ENCODE measurements at regions not wholly inside any gene's neighbourhood (a gene's known extent, or its start where the extent isn't known, plus 50 kb on each side); places are given as distances from the start of the nearest gene placed in this dataset.

DNA sequence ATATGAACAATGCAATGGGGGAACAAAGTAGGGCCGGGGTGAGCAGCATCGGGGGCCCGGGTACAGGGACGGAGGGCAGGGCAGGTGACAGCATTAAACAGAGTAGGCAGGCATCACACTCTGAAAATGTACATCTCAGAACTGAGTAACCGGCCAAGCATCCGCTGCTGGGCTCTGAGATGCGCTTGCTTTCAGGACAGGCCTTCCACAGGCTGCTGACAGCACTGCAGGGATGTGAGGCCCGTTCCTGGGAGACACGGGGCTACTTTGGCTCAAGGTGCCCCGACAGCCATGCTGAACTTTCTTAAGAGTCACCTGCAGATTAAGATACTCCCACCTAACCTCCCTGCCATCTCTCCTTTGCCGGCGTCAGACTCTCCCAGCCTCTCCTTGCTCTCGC lies 64.3 kb upstream of the FGFR2 start:
- DNase-seq (ENCODE audit: low spot score): no peak

- no peak for DNase-seq (ENCODE audit: low spot score)
Measured at GRCh38 chr10:121661451-121661851, 63.2 kb upstream of the FGFR2 start.

GRCh38 chr10:121659236-121659635 lies 61.0 kb upstream of the FGFR2 start:
- no peak for DNase-seq (ENCODE audit: low spot score)

- no peak for DNase-seq (ENCODE audit: low spot score)
Measured at GRCh38 chr10:121658611-121659010, 60.4 kb upstream of the FGFR2 start.

GRCh38 chr10:121658111-121658510 lies 59.9 kb upstream of the FGFR2 start:
- DNase-seq (ENCODE audit: low spot score): no peak

DNA sequence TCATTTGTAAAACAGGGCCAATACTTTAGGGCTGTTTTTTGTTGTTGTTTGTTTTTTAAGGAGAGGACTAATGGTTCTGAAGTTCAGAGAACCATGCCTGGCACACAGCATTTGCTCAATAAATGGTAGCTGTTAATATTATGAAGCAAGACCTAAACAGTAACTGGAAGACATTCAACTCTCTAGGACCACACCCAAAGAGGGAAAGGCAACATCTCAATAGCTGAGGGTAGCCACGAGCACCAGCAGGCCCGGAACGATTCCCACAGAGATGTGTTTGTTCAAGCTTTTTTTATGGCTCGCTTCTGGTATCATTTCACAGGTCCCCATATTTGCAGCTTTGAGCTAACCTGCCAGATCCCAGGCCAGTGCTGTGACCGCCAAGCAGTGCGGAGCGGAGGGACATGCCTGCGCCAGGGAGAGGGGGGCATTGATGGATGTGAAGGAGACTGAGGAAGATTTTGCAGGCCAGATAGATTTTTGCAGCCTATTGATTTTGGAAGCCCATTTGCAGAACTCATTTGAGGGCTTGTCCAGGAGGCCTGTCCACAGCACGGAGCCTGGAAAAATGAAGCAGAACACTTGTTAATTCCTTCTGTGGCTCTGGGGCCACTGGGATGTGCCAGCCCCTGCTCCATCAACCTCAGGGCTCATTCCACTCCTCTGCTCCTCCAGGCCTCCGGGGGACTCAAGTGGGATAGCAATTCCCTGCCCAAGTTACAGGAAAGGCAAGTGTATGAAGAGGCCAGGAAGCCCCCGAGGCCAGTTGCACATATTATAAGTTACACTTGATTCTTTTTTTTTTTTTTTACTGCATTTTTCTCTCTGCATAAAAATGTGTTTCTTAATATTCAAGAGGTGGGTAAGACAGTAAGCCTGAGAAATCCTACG lies 57.3 kb upstream of the FGFR2 start:
- no peak for DNase-seq (ENCODE audit: low spot score)

GRCh38 chr10:121654021-121654545 lies 55.8 kb upstream of the FGFR2 start:
- no peak for DNase-seq (ENCODE audit: low spot score)

- DNase-seq (ENCODE audit: low spot score): no peak
Measured at GRCh38 chr10:121653608-121654007, 55.4 kb upstream of the FGFR2 start.

DNA sequence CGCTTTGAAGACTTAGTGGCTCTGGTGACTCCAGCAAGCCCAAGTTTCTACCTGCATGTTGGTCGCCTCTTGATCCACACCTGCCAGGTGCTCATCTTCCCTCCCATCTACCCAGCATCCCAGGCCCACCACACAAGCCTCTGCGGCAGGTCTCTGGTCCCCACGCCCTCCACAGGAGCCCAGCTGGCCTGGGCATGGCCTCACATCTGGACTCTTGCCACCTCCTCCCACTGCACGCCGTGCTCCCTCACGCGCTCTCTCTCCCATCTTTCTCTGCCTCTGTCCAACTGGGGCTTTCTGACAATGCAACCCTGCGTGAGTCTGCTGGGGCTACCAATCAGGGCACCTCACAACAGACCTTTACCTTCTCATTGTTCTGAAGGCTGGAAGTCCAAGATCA lies 50.2 kb upstream of the FGFR2 start:
- DNase-seq (ENCODE audit: low spot score): no peak

DNA sequence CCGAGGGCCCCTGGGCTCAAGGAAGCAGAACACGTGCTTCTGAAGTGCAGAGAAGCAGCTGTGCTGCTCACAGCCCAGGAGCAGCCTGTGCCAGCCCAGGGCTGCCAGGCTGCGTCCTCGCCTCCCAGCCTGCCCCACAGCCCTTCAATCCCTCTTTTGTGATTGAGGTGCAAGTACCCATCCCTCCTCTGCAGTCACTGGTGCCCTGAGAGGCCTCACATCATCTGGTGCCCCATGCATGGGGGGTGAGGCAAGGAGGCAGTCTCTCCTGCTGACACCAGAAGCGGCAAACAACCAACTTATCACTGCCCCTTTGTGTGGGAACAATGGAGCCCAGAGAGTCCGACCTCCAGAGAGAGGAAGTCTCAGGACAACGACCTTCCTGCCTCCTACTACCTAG lies 49.8 kb upstream of the FGFR2 start:
- no peak for DNase-seq (ENCODE audit: low spot score)

Measured in SK-N-DZ (cell line).